IgD-negative memory B cell (primary cell): ENCODE measurements at regions not wholly inside any gene's neighbourhood (a gene's known extent, or its start where the extent isn't known, plus 50 kb on each side); places are given as distances from the start of the nearest gene placed in this dataset.

Experiments
- H3K27ac Mint-ChIP-seq, 3 donors: one replicate each; pipeline ENCODE4 v1.8.0; 2020 to 2022; ENCODE audit warnings: mild to moderate bottlenecking in 3 of 3, mixed read lengths in 3 of 3, moderate library complexity in 1 of 3
- H3K27me3 Mint-ChIP-seq: one replicate; pipeline ENCODE4 v1.8.0; 2021; ENCODE audit warnings: mixed read lengths
- H3K36me3 Mint-ChIP-seq: one replicate; pipeline ENCODE4 v1.8.0; 2020; ENCODE audit warnings: mild to moderate bottlenecking, mixed read lengths
- H3K4me1 Mint-ChIP-seq, 3 donors: one replicate each; pipeline ENCODE4 v1.8.0; 2020 to 2022; ENCODE audit warnings: mixed read lengths in 3 of 3, mild to moderate bottlenecking in 1 of 3
- H3K4me3 Mint-ChIP-seq, 4 donors: one replicate each; pipeline ENCODE4 v1.8.0; 2020 to 2022; ENCODE audit warnings: mild to moderate bottlenecking in 4 of 4, mixed read lengths in 4 of 4, moderate library complexity in 3 of 4
- H3K9me3 Mint-ChIP-seq, 3 donors: one replicate each; pipeline ENCODE4 v1.8.0; 2020 to 2021; ENCODE audit warnings: mixed read lengths in 3 of 3, mild to moderate bottlenecking in 1 of 3

GRCh38 chr4:90071289-90072235, 55.6 kb upstream of the CCSER1 start:
- Mint-ChIP-seq H3K4me1 (peaks cover 13 to 26% (median 16%) of the 10 kb centered on the region in 3 donors), H3K27ac (peak overlapping the region; percentile 1 to 87 (median 73)), H3K36me3 (peaks cover 2% of the 10 kb centered on the region), H3K4me3 (peak overlapping the region; percentile 15 to 88 (median 76)), H3K27me3 (peaks cover 5% of the 10 kb centered on the region), H3K9me3 (peaks cover 2 to 4% (median 2%) of the 10 kb centered on the region in 3 donors)

DNA sequence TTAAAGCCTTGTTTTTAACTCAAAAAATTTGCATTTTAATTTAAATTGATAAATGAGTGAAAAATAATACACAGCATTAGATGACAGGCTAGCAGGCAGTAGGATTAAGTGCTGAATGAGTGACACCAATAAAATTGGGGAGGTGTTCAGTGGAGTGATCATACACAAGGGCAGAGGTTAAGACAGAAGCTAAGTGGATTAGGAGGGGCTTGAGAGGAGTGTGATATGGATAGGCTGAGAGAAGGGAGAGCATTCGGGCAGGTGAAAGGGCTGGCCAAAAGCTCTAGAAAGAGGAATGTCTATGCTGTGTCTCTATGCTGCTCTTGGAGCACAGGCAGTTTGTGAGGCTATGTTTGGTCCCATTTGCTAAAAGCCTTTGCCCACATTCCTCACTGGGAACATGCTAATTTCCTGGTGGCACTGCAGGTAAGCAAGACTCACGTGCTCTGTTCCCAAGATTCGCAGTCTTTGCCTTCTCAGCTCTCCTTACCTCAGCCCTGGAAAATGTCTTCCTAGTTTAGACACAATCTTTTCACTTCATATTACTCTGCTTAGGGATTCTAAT, 52.8 kb upstream of the CCSER1 start:
- H3K4me1 Mint-ChIP-seq: peaks cover 13 to 26% (median 16%) of the 10 kb centered on the region in 3 donors
- peaks cover 2% of the 10 kb centered on the region for H3K36me3 Mint-ChIP-seq
- H3K27me3 Mint-ChIP-seq: peaks cover 5% of the 10 kb centered on the region
- no peak overlapping the region for H3K27ac Mint-ChIP-seq
- peak overlapping the region in 1 of 4 donors; percentile 34 for H3K4me3 Mint-ChIP-seq
- H3K9me3 Mint-ChIP-seq: peaks cover 0 to 2% (median 0%) of the 10 kb centered on the region in 3 donors
